CD14-positive monocyte (primary cell): ENCODE measurements at regions not wholly inside any gene's neighbourhood (a gene's known extent, or its start where the extent isn't known, plus 50 kb on each side); places are given as distances from the start of the nearest gene placed in this dataset.
"Not testable (repeated sequence)": the region's sequence is repeated elsewhere in the genome, so short reads cannot be mapped to it uniquely, and the experiment has no call there.

Experiments used
- DNase-seq, 3 donors: peaks; one replicate each; pipeline ENCODE4 v3.0.0-alpha.2; 2011 to 2022
- H2AFZ ChIP-seq: 2 replicates; pipeline ENCODE4 v1.6.0; 2012; ENCODE audit warnings: mild to moderate bottlenecking, low read depth, low read length, inconsistent platforms; ENCODE audit not compliant: insufficient read depth, poor library complexity, severe bottlenecking
- H3K27ac ChIP-seq, 2 donors: 1 replicate in 1 of 2; 2 replicates in 1 of 2; pipeline ENCODE4 v1.5.1; 2012 to 2013; ENCODE audit warnings: low read length in 2 of 2, control low read depth in 1 of 2, inconsistent platforms in 1 of 2, low read depth in 1 of 2, mild to moderate bottlenecking in 1 of 2
- H3K27me3 ChIP-seq, 2 donors: one replicate each; pipeline versions ENCODE4 v1.6.0 to v1.6.1; 2011 to 2013; ENCODE audit warnings: low read length in 2 of 2; ENCODE audit not compliant: control insufficient read depth in 2 of 2, insufficient read depth in 2 of 2
- H3K36me3 ChIP-seq, 2 donors: replicated peaks in 1 of 2; 1 replicate in 1 of 2; 2 replicates in 1 of 2; pipeline versions ENCODE4 v1.5.1 to v1.6.1; 2012 to 2013; ENCODE audit warnings: low read length in 2 of 2, control low read depth in 1 of 2, inconsistent platforms in 1 of 2, mild to moderate bottlenecking in 1 of 2; ENCODE audit not compliant: insufficient read depth in 2 of 2, control insufficient read depth in 1 of 2
- H3K4me1 ChIP-seq, 2 donors: 1 replicate in 1 of 2; 2 replicates in 1 of 2; pipeline versions ENCODE4 v1.5.1 to v1.6.1; 2012 to 2013; ENCODE audit warnings: low read length in 2 of 2, control low read depth in 1 of 2, inconsistent platforms in 1 of 2, mild to moderate bottlenecking in 1 of 2, moderate library complexity in 1 of 2; ENCODE audit not compliant: insufficient read depth in 2 of 2, control insufficient read depth in 1 of 2
- H3K4me2 ChIP-seq: replicated peaks from 2 replicates; pipeline ENCODE3; 2012; ENCODE audit warnings: low read length, moderate library complexity, mild to moderate bottlenecking; ENCODE audit not compliant: poor library complexity, severe bottlenecking; ENCODE audit errors: extremely low read depth
- H3K4me3 ChIP-seq, 3 experiments: fragments of 200-600 bp in 1 of 3; sonication (generic) in 1 of 3; replicated peaks in 1 of 3; 1 replicate in 2 of 3; 2 replicates in 1 of 3; pipeline ENCODE4 v1.5.1; 2011 to 2013; ENCODE audit warnings: low read length in 3 of 3, mild to moderate bottlenecking in 3 of 3, control low read depth in 2 of 3, low read depth in 2 of 3, inconsistent platforms in 1 of 3, moderate library complexity in 1 of 3
- H3K79me2 ChIP-seq: 2 replicates; pipeline ENCODE4 v1.6.0; 2012; ENCODE audit warnings: mild to moderate bottlenecking, control low read depth, inconsistent platforms, low read length, moderate library complexity; ENCODE audit not compliant: insufficient read depth
- H3K9ac ChIP-seq: 2 replicates; pipeline ENCODE4 v1.6.0; 2017; ENCODE audit warnings: low read length, mild to moderate bottlenecking; ENCODE audit not compliant: insufficient read depth, poor library complexity, severe bottlenecking
- H3K9me3 ChIP-seq, 2 donors: replicated peaks in 1 of 2; 1 replicate in 1 of 2; 2 replicates in 1 of 2; pipeline versions ENCODE4 v1.5.1 to v1.6.1; 2012 to 2013; ENCODE audit warnings: low read length in 2 of 2, control low read depth in 1 of 2; ENCODE audit not compliant: control insufficient read depth in 1 of 2, insufficient read depth in 1 of 2
- H4K20me1 ChIP-seq: 2 replicates; pipeline ENCODE4 v1.6.0; 2012; ENCODE audit warnings: mild to moderate bottlenecking, low read length, control low read depth, moderate library complexity; ENCODE audit not compliant: insufficient read depth
- H3K27ac Mint-ChIP-seq, 7 donors: one replicate each; pipeline ENCODE4 v1.8.0; 2020; ENCODE audit warnings: mild to moderate bottlenecking in 7 of 7, mixed read lengths in 7 of 7, moderate library complexity in 6 of 7, inconsistent platforms in 2 of 7
- H3K27me3 Mint-ChIP-seq, 3 donors: one replicate each; pipeline ENCODE4 v1.8.0; 2021 to 2022; ENCODE audit warnings: low read depth in 3 of 3, mild to moderate bottlenecking in 3 of 3, mixed read lengths in 3 of 3, moderate library complexity in 3 of 3, inconsistent platforms in 1 of 3
- H3K36me3 Mint-ChIP-seq, 2 donors: one replicate each; pipeline ENCODE4 v1.8.0; 2020; ENCODE audit warnings: mixed read lengths in 2 of 2, inconsistent platforms in 1 of 2, mild to moderate bottlenecking in 1 of 2
- H3K4me1 Mint-ChIP-seq: one replicate; pipeline ENCODE4 v1.8.0; 2020; ENCODE audit warnings: mild to moderate bottlenecking, mixed read lengths
- H3K4me3 Mint-ChIP-seq, 2 donors: one replicate each; pipeline ENCODE4 v1.8.0; 2020; ENCODE audit warnings: mild to moderate bottlenecking in 2 of 2, mixed read lengths in 2 of 2, moderate library complexity in 1 of 2
- H3K9me3 Mint-ChIP-seq, 7 donors: one replicate each; pipeline ENCODE4 v1.8.0; 2020 to 2022; ENCODE audit warnings: mixed read lengths in 7 of 7, mild to moderate bottlenecking in 6 of 7, moderate library complexity in 6 of 7, inconsistent platforms in 2 of 7
- WGBS: methylation state at CpG from one replicate; pipeline ENCODE4 v1.1.5; 2013; ENCODE audit warnings: missing lambda C conversion rate; ENCODE audit not compliant: insufficient coverage; 5-methylcytosine and 5-hydroxymethylcytosine counted together
- intact Hi-C, 2 donors: fragments of 100-400 bp; cut with micrococcal nuclease; formaldehyde crosslinking; loops; one replicate each; pipeline versions ENCODE4 v1.15.0 to v1.15.1; 2023
- TF ChIP-seq, protein P1 (sequence below): fragments of 200-600 bp; IDR thresholded peaks from one replicate; pipeline ENCODE4 v1.8.0; 2022; ENCODE audit warnings: antibody characterized with exemption, mild to moderate bottlenecking

DNA sequence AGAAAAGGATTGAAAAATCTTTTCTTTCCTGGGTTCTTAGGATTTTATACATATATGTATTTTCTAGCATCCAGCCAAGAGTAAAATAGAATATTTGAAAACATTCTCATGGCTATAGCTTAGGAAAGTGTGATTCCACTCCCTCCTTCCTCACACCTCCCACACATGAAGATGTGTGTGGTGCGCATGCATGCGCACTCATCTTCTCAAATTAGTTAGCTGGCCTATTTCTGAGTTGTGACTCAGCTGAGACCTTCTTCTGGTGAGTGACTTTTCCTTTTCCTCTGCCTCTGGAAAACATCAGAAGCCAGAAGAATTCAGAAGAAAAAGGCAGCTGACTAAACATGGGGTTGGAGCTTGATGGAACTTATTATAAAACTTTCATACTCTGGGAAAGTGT is 149.8 kb downstream of the OR4C45 start:
- Histone ChIP-seq H3K27me3 (no peaks in the 10 kb centered on the region), H3K36me3 (no peaks in the 10 kb centered on the region), H3K9ac (no peak overlapping the region), H4K20me1 (no peaks in the 10 kb centered on the region), H3K79me2 (no peaks in the 10 kb centered on the region), H3K9me3 (peaks cover 15 to 36% of the 10 kb centered on the region in 2 donors), H3K4me3 (no peak overlapping the region), H3K27ac (no peak overlapping the region), H3K4me2 (no peak overlapping the region), H3K4me1 (no peaks in the 10 kb centered on the region), H2AFZ (no peak overlapping the region)
- Mint-ChIP-seq H3K27ac (no peak overlapping the region), H3K36me3 (no peaks in the 10 kb centered on the region), H3K4me3 (no peak overlapping the region), H3K27me3 (no peaks in the 10 kb centered on the region), H3K4me1 (no peaks in the 10 kb centered on the region), H3K9me3 (peaks cover 7 to 25% (median 10%) of the 10 kb centered on the region in 7 donors)
- TF ChIP-seq, protein P1, sequence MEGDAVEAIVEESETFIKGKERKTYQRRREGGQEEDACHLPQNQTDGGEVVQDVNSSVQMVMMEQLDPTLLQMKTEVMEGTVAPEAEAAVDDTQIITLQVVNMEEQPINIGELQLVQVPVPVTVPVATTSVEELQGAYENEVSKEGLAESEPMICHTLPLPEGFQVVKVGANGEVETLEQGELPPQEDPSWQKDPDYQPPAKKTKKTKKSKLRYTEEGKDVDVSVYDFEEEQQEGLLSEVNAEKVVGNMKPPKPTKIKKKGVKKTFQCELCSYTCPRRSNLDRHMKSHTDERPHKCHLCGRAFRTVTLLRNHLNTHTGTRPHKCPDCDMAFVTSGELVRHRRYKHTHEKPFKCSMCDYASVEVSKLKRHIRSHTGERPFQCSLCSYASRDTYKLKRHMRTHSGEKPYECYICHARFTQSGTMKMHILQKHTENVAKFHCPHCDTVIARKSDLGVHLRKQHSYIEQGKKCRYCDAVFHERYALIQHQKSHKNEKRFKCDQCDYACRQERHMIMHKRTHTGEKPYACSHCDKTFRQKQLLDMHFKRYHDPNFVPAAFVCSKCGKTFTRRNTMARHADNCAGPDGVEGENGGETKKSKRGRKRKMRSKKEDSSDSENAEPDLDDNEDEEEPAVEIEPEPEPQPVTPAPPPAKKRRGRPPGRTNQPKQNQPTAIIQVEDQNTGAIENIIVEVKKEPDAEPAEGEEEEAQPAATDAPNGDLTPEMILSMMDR = no peak
- intact Hi-C loops = no loop called here
- DNase-seq = no peak
- no CpG with 5 or more reads among the region's 2 CpGs for WGBS

DNA sequence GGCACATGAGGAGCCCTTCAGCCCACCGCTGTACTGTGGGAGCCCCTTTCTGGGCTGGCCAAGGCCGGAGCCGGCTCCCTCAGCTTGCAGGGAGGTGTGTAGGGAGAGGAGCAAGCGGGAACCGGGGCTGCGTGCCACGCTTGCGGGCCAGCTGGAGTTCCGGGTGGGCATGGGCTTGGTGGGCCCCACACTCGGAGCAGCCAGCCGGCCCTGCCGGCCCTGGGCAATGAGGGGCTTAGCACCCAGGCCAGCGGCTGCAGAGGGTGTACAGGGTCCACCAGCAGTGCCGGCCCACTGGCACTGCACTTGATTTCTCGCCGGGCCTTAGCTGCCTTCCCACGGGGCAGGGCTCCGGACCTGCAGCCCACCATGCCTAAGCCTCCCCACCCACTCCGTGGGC is 150.5 kb downstream of the OR4C45 start:
- H3K9ac ChIP-seq, H3K36me3 Mint-ChIP-seq, intact Hi-C loops, H2AFZ ChIP-seq, H3K27ac Mint-ChIP-seq, H3K27ac ChIP-seq, H3K36me3 ChIP-seq, H3K27me3 ChIP-seq, H3K4me1 ChIP-seq, H3K27me3 Mint-ChIP-seq, DNase-seq, H3K4me2 ChIP-seq, H3K4me3 Mint-ChIP-seq, H3K4me1 Mint-ChIP-seq, H3K4me3 ChIP-seq, H3K79me2 ChIP-seq, H4K20me1 ChIP-seq: not testable (repeated sequence)
- H3K9me3 Mint-ChIP-seq = peaks cover 7 to 24% (median 10%) of the 10 kb centered on the region in 7 donors
- H3K9me3 ChIP-seq = peaks cover 15 to 35% of the 10 kb centered on the region in 2 donors
- 94% methylated on average over 15 of the region's 19 CpGs for WGBS
